B cell (primary cell): ENCODE measurements at regions not wholly inside any gene's neighbourhood (a gene's known extent, or its start where the extent isn't known, plus 50 kb on each side); places are given as distances from the start of the nearest gene placed in this dataset.

Experiments
- EZH2 ChIP-seq: IDR thresholded peaks from 2 replicates; pipeline ENCODE4 v1.6.1; 2012; ENCODE audit warnings: borderline replicate concordance, low read depth, mild to moderate bottlenecking, moderate library complexity, low read length; ENCODE audit not compliant: insufficient read depth, poor library complexity, severe bottlenecking
- TF ChIP-seq, protein P1 (sequence below): fragments of 200-600 bp; IDR thresholded peaks from one replicate; pipeline ENCODE4 v1.8.0; 2022; ENCODE audit warnings: antibody characterized with exemption, mild to moderate bottlenecking

- TF ChIP-seq, protein P1, sequence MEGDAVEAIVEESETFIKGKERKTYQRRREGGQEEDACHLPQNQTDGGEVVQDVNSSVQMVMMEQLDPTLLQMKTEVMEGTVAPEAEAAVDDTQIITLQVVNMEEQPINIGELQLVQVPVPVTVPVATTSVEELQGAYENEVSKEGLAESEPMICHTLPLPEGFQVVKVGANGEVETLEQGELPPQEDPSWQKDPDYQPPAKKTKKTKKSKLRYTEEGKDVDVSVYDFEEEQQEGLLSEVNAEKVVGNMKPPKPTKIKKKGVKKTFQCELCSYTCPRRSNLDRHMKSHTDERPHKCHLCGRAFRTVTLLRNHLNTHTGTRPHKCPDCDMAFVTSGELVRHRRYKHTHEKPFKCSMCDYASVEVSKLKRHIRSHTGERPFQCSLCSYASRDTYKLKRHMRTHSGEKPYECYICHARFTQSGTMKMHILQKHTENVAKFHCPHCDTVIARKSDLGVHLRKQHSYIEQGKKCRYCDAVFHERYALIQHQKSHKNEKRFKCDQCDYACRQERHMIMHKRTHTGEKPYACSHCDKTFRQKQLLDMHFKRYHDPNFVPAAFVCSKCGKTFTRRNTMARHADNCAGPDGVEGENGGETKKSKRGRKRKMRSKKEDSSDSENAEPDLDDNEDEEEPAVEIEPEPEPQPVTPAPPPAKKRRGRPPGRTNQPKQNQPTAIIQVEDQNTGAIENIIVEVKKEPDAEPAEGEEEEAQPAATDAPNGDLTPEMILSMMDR = no peak
- no peak for TF ChIP-seq EZH2
These were observed 76.3 kb upstream of the OTX2 start for GRCh38 chr14:56886471-56887062.
